Amygdala (tissue), 56 donors: ENCODE measurements at regions not wholly inside any gene's neighbourhood (a gene's known extent, or its start where the extent isn't known, plus 50 kb on each side); places are given as distances from the start of the nearest gene placed in this dataset.

Experiments used
- DNase-seq, 56 donors: peaks; one replicate each; lab custom pipeline; 2025; lab: John Stamatoyannopoulos, UW

DNA sequence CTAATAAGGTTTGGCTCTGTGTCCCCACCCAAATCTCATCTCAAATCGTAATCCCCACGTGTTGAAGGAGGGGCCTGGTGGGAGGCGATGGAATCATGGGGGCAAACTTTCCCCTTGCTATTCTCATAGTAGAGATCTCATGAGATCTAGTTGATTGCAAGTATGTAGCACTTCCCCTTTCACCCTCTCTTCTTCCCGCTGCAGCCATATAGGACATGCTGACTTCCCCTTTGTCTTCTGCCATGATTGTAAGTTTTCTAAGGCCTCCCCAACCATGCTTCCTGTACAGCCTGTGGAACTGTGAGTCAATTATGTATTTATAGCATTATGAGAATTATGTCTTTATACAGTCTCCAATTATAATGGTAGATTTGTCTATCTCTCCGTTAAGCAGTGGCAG lies 594.5 kb downstream of the ACTR3B start:
- no peak for DNase-seq

DNA sequence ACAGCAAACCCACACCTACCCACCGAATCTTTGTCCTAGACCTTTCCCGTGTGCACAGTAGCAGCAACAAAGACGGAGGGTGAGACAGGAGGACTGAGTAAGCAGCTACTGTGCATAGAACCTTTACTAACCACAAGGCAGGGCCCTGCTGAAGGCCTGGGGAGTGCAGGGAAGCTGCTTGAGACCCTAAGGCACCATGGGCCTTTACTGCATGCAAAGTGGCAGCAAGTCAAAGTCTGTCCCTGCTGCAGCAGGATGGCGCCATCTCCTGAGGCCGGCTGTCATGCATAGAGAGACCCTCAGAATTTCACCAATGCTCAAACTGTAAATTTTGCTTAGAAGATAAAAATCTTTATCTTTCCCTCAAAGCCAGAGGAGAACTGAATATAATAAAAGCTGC lies 610.5 kb downstream of the ACTR3B start:
- DNase-seq: no peak

DNA sequence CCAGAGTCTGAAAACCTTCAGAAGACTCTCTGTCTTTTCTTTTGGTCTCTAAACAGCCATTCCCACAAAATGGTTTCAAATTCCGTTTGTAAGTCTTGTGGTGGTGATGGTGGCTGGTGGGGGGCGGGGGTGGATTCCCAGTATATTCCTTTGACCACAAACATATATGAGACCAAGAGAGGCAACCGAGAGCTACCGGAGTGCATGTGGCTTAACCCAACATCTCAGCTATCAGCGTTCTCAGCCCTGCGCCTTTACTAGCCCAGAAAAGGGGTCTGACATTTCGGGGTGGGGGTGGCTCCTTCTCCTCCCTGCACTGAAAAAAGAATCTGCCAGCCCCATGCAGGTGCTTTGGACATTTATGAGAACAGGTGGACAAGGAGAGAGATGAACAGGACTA lies 621.1 kb downstream of the ACTR3B start:
- no peak for DNase-seq

DNA sequence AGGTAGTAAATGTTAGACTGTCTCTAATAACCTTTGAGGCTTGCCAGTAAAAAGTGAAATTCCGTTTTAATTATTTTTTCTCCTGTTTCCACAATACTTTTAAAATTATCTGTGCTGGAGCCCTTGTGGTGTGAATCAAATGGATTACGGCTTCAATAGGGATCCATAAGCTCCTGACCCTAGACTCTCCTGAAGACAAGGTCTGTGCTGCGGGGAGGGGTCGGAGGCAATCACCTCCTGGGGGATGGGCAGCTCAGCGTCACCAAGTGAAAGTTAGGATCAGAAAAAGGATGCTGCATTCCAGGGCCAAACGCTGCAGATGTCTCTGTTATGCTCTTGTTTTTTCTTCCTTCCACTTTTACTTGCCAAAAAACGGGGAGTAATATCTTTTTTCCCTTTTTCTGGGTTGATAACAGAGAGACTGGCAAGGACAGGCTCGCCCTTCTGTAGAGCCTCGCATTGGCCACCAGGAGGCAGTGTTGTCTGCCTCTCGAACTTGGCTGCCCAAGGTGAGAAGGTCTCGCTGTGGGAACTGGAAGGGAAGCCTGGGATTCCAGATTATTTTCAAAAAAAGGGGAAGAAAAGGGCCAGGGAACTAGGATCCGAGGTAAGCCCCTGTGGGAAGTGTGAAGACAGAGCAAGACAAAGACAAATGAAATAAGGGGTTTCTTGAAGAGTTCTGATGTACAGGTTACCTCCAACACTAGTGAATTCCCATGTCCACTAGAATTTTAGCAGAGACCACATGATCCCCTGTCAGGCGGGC lies 621.9 kb downstream of the ACTR3B start:
- DNase-seq: peak in 26 of 56 donors; percentile 1 to 44 (median 8)

DNA sequence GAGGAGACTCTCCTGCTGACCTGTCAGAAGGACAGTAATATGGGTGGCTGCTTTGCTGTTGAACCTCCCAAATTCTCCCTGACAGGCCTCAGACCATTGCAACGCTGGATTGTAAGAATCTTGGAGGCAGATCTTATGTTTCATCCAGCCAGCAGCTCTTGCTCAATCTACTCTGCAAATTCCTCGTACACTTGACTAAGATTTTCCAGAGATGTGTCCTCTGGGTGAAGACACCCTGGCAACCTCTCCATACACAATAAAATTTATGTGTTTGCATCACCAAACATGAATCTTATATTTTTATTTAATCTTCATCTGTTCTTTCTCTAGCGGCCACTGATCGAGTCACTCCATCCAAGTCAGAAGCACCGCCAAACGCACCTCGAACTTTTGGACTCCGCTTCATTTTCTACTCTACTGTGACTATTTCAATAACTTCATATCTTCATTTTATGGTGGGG lies 623.1 kb downstream of the ACTR3B start:
- DNase-seq: no peak

DNA sequence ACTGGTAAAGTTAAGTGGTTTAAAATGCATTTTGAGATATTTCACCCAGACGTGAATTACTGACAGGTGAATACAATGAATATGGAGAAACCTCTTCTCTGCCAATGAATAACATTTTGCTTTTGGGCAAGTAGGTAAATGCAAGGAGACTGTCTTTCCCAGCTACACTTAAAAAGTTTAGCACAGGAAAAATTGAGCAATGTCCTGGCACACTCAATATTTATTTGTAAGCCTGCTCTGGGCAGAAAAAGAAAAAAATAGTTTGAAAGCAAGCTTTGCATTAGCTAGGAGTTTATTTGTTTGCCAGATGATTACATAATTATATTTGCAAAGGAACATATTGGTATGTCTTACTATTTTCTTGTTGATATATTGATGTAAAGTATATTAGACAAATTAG lies 624.2 kb downstream of the ACTR3B start:
- no peak for DNase-seq

DNA sequence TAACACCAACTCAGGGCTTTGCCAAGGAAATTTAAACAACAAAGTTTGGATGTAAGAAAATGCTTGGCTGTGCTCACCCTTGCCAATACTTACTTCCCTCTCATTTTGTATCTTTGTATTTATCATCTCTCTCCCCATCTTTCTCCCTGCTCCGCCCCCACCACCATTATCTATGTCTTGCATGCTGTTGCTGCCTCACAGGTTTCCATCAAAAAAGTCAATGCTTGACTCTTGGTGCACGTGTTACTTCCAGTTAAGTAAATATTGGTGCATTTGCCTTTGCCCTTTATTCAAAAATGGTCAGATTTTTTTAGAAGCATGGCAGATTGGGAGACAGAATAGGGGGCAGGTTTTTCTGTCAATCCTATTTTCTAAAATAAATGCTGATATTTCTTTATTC lies 626.0 kb downstream of the ACTR3B start:
- DNase-seq: no peak

DNA sequence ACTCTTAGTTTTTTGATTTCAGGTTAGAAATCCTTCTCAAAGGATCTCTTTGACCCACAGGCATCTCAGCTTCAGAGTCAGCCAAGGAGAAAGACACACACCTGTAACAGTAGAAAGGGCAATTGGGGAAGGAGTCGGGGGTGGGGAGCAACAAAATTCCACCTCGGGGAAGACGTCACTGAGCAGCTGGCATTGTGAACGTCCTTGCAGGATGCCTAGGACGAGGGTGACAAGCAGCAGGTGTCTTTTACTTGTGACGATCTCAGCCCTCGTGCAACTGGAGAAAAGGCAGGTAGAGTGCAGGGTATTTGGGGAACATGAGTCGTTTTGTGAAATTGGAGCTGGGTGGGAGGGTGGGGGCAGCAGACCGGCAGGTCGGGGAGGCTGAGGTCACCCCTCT lies 627.0 kb downstream of the ACTR3B start:
- no peak for DNase-seq

DNA sequence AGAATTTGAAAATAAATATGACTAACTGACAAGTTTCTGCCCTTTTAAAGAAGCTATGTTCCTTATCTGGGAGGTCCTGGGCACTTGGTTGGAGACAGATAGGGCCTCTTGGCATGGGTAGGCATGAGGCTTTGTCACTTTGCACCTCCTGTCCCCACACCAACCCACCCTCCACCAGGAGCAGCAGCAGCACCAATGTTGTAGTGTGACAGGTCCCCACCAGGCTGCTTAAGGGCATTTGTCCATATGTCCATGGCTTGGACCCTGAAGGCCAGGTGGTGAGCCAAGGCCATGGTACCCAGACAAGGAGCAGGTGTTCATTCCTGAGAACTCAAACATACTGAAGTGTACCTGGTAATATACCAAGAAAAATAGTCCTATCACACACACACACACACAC lies 629.1 kb downstream of the ACTR3B start:
- no peak for DNase-seq

DNA sequence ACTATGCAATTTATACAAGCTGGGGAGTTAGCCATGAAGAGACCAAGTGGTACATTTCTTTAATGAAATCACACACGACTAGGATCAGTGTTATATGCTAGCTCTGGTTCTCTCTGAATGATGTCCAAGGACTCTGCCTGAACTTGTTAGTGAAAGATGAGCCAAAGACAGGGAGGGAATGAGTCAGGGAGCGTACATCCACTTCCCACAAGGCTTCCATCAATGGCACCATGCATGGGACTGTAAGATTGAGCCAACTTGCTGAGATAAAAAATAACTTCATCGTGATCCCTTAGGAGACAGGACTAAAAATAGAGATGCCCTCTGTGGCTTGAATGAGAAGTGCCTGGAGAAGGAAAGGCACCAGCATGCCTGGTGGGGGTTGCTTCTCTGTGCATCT lies 629.7 kb downstream of the ACTR3B start:
- DNase-seq: no peak

DNA sequence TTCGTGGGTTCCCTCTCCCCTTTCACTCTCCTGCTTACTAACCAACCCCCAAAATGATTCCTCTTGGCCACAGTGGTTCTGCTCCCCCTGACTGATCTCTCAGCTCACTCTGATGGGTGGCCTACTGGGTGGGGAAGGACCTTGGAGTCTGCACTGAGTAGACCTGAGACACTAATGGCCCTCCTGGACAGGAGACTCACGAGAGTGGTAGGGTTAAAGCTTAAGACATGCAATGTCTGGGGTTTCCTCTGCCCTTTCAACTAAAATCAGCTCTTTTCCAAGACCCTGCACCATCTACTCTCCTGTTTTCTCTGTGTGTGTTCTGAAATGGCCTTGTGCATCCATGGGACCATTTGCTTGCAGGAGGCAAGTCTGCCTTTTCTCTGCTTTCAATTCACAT lies 631.4 kb downstream of the ACTR3B start:
- DNase-seq: no peak

DNA sequence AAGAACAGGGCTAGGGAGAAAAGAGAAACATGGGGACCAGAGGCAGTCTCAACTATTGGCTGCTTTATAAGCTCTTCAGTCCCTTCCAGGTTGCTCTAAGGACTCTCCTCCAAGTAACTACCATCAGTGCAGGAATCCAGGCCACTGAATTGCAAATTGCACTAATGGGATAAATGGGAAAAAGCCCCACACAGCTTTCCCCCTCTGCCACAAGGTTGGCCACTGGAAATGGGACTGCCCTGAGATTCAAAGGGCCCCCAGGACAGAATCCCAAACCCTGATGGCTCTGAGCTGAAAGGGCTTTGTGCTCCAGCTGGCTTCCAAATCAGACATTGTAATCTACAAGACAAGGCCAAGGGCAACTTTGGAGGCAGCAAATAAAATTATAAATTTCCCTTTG lies 633.2 kb downstream of the ACTR3B start:
- DNase-seq: no peak

DNA sequence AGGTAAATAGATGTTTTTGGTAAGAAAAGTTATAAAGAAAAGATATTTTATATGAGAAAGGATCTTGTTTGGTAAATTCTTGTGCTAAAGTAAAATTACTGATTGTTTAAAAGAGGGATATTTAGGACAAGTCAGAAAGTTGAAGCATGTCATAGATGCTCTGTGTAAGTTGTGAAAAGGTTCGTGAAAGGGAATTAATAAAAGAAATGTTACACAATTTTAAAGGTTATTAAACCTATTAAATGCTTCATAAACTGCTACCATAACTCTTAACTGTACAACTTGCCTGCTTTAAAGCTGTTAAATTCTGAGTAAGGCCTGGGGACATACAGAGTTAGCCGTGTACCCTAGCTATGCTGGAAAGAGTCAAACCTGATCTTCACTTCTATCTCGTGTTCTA lies 634.1 kb downstream of the ACTR3B start:
- no peak for DNase-seq

DNA sequence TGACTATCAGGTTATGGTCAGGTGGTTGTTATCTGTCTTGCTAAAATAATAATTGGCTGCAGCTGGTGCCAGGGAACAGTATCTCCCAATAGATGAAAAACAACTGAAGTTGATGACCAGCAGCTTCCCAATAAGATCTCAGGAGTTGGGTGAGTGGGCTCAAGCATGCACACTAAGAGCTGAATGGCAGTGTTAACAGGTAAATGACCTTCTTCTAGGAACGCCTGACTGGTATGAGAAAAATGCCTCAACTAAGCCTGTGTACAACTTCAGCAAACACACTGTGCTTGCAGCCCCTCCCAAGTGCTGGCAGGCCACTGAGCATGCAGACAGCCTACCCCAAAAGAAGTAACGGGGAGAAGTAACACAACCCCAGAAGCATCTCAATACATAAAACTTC lies 636.9 kb downstream of the ACTR3B start:
- no peak for DNase-seq

DNA sequence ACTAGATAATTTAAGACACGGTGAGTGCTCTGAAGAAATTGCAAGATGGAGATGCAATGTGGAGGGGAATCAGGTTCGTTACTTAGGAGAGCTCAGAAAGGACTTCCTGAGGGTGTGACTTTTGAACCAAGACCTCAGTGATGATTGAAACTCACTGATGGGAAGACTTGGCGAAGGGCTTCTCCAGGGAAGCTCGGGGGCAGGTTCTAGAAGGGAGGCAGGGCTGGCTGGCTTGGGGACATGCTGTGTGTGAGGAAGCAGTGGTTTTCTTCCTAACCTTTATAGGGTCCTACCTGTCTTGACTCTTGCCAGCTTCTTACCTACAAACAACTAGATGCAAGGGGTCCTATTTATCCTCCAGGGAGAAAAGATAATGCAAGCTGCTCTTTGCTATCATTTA lies 637.9 kb downstream of the ACTR3B start:
- DNase-seq: no peak

DNA sequence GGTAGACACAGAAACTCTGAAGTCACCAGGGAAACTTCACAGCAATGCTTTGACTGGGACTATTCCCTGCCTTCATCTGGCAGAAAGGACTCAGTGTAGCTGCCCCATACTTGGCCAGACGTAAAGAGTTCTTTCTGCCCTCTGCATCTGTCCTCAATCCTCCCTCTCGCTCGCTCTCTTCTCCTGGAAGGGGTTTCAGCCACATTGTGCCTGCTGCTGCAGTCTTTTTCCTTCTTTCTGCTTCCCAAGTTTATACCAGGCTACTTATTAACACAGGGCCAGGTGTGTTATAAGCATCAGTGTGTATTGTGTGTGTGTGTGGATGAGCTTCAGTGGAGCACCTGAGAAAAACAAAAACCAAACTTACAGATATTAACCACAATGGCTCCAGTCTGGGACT lies 638.4 kb downstream of the ACTR3B start:
- no peak for DNase-seq

DNA sequence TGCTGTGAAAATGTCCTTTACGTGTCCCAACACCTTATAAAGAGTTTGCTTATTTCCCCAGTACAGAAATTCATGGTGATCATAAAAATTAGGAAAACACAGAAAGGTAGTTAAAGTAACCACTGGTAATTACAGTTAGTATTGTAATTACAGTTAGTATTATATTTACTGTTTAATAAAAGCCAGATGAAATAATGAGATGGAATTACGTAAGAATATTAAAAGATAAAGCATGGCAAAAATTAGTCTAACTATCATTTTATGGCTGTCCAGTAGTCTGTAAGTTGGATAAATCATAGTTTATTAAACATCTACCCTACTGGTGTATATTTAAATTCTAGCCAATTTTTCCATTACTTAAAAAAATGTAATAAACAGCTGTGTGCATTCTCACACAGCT lies 638.8 kb downstream of the ACTR3B start:
- no peak for DNase-seq

DNA sequence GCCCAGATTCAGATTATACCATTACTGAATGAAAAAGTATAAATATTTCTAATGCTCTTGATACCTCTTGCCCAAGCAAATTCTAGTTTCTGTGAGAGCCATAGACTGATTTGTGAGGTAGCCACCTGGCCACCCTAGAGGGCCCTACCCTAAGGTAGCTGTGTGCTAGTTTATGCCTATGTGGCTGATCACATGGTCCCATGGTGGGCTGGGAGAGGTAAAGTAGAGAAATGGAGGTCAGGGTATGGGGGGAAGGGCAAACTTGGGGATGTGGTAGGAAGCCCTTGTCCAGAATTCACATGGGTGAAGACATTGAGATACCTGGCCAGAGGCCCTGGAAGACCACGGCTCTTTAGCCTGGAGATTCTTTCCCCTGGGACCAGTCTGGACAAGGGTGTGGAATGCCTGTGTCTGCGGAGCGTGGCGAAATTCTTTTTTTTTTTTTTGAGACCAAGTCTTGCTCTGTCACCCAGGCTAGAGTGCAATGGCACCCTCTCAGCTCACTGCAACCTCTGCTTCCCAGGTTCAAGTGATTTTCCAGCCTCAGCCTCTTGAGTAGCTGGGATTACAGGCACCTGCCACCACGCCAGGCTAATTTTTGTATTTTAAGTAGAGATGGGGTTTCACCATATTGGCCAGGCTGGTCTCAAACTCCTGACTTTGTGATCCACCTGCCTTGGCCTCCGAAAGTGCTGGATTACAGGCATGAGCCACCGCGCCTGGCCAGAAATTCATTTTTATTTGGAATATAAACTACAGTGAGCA lies 639.4 kb downstream of the ACTR3B start:
- DNase-seq: no peak

DNA sequence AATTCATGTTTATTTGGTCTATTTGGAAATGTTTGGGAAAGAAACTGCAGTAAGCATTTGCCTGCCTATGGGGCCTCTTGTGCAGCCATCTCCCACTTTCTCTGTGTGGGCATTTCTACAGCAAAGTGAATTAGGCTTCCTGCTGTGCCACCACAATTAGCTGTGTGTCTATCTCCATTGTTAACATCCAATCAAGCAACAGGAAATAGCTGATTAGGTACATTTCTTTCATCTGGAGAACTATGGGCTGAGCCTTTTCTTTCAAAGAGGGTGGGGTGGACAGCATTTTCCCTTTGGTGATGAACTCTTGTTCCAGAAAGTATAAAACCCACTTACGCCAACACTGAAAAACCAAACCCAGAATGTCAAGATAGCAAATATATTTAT lies 640.0 kb downstream of the ACTR3B start:
- no peak for DNase-seq

DNA sequence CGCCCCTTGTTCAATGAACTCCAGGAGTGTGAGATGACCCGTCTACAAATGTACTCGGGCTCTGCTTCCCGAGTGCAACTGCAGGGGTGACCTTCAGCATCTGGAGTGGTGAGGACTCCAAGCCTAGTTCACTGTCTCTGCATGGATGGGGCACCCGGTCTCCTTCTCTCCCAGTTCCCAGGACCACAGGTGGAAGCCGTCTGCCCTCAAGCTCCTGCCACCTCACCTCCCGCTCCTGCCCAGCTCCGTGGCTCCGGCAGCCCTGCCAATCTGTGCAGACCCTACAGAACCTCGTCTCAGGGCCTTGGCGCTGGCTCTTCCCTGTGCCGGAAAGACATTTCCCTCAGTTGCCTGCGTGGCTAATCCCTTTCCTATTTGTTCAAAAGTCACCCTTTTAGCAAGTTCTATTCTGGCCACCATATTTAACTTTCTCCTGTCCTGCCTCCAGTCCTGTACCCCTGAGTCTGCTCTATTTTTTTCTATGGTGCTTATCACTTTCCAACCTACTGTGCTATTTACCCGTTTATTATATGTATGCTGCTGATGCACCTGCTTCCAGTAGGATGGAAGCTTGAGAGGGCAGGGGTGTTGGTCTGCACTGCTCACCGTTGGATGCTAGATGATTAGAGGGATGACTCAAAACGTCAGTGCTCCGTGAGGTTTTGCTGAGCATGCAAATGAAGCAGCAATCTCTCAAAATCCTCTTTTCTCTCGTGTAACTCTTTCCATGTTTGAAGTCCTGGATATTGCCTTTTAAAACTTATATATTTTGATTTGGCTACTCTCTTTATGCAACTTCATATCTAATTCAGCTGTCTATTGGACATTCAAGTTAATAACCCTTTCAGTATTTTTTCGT lies 641.4 kb downstream of the ACTR3B start:
- no peak for DNase-seq
